Thyroid gland (tissue), 4 donors: ENCODE measurements at regions not wholly inside any gene's neighbourhood (a gene's known extent, or its start where the extent isn't known, plus 50 kb on each side); places are given as distances from the start of the nearest gene placed in this dataset.

Experiments
- CTCF ChIP-seq, 6 experiments: fragments of 200-600 bp in 3 of 6; fragments of 450-650 bp in 3 of 6; sonication (generic) in 3 of 6; IDR thresholded peaks; one replicate each; pipeline ENCODE4 v1.5.1; 2016 to 2019; ENCODE audit warnings: antibody characterized with exemption in 6 of 6, mild to moderate bottlenecking in 2 of 6, inconsistent platforms in 1 of 6, moderate library complexity in 1 of 6
- POLR2A ChIP-seq, 2 donors: fragments of 450-650 bp; IDR thresholded peaks; one replicate each; pipeline ENCODE4 v1.6.1; 2017; ENCODE audit warnings: antibody characterized with exemption in 2 of 2, mild to moderate bottlenecking in 2 of 2, moderate library complexity in 1 of 2

- TF ChIP-seq POLR2A (IDR thresholded peaks at IDR 0.05): no peak
- no peak for TF ChIP-seq CTCF (IDR thresholded peaks at IDR 0.05)
These were observed 1633.3 kb upstream of the LRRTM3 start for GRCh38 chr10:65292551-65292950.
